ENCODE measurements at regions not wholly inside any gene's neighbourhood (a gene's known extent, or its start where the extent isn't known, plus 50 kb on each side); places are given as distances from the start of the nearest gene placed in this dataset.

DNA sequence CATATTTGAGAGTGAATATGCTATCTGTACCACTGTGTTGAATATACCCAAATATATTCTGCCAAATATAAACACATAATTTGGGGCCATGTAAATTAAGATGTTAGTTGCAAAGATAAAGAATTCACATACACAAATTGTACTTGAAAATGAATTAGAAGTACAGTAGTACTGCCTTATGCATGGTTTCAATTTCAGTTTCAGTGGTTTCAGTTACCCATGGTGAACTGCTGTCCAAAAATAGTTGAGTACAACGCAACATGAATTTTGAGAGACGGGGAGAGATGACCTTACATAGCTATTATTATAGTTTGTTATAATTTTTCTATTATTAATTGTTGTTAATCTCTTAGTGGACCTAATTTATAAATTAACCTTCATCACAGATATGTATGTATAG, 1313.0 kb upstream of the FAM98A start:
- ChIA-PET POLR2A (no interaction called here), CTCF (no interaction called here)
- no peak for TF ChIP-seq CTCF (IDR thresholded peaks at IDR 0.05; ENCODE audit: insufficient read depth, low read length, missing control alignments)
- no peak overlapping the region for H3K4me3 ChIP-seq (ENCODE audit: low read depth, low read length)
- DNase-seq (ENCODE audit: low read depth, low spot score), result no peak

DNA sequence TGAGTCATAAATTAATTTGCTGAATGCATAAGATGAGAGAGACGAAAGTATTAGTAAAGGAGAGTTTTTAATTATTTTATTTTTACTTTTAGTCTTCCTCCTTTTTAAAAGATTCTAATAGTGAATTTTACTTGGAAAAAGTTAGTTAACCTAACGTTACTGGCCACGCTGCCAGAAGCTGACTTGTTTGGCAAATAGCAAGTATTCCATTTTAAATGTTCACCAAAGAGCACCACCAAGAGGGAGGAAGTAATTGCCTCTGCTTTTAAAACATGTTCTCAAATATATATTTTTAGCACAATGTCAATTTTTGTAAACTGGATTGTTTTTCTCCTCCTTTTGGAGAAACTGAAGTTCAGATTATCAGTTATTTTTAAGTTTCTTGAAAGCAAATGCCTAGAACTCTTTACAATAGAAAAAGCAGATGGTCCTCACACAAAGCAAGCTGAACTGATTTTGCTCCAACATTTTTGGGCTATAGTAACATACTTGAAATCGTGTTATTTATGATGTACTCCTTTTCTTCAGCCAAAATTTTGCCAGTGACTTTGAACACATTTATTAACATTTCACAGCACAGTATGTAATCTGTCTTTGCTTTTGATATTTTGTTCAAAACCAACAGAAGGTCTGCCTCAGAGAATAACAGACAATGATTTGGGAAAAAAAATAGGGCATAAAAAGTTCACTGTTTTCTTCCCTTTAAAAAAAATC, 1311.0 kb upstream of the FAM98A start:
- DNase-seq (ENCODE audit: low read depth, low spot score), result no peak
- TF ChIP-seq CTCF (IDR thresholded peaks at IDR 0.05; ENCODE audit: insufficient read depth, low read length, missing control alignments), result no peak
- H3K4me3 ChIP-seq (ENCODE audit: low read depth, low read length), result no peak overlapping the region
- ChIA-PET POLR2A (no interaction called here), CTCF (no interaction called here)

GRCh38 chr2:34907812-34908211, 1308.7 kb upstream of the FAM98A start:
- no peak overlapping the region for H3K4me3 ChIP-seq (ENCODE audit: low read depth, low read length)
- no peak for DNase-seq (ENCODE audit: low read depth, low spot score)
- ChIA-PET CTCF (no interaction called here), POLR2A (no interaction called here)
- no peak for TF ChIP-seq CTCF (IDR thresholded peaks at IDR 0.05; ENCODE audit: insufficient read depth, low read length, missing control alignments)

DNA sequence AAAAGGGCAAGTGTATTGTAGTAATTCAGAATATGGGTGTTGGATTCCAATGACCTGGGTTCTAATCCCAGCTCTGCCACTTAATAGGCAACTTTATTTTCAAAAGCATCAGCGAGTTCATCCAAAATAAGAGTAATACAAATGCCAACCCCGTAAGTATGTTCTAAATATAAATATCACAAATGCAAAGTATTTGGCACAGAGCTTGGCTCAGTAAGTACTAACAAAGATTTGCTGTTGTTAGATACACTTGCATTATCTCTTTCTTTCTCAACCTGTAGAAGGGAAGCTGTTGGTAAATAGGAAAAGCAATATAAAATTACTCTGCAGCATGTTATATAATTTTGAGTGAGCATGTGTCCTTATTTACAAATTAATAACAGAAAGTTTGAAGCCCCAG, 1302.6 kb upstream of the FAM98A start:
- DNase-seq (ENCODE audit: low read depth, low spot score), result no peak
- POLR2A ChIA-PET, result no interaction called here
- CTCF ChIA-PET, result no interaction called here

GRCh38 chr2:34899079-34899478, 1300.0 kb upstream of the FAM98A start:
- POLR2A ChIA-PET, result no interaction called here
- CTCF ChIA-PET, result no interaction called here
- H3K4me3 ChIP-seq (ENCODE audit: low read depth, low read length), result no peak overlapping the region
- DNase-seq (ENCODE audit: low read depth, low spot score), result no peak
- no peak for TF ChIP-seq CTCF (IDR thresholded peaks at IDR 0.05; ENCODE audit: insufficient read depth, low read length, missing control alignments)

More for the DNA sequence above, 1302.6 kb upstream of the FAM98A start:
- no peak overlapping the region for H3K4me3 ChIP-seq (ENCODE audit: low read depth, low read length)
- no peak for TF ChIP-seq CTCF (IDR thresholded peaks at IDR 0.05; ENCODE audit: insufficient read depth, low read length, missing control alignments)

DNA sequence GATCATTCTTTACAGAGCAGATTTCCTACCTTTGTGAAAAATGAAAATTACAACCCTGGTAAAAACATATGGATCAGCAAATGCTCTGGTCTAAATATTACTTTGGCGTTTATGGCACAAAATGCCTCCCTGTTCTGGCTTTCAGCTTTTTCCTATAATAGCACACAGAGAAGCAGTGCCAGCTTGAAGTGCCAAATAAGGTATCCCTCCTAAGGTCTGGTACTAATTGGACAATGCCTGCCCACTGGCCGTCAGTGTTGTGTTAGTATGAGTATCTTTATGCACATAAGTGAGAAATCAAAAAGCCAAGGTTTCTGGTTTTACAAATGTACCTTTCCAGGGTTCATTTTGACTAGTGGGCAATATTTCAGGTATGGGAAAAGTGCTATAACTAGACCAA, 1293.7 kb upstream of the FAM98A start:
- no peak for TF ChIP-seq CTCF (IDR thresholded peaks at IDR 0.05; ENCODE audit: insufficient read depth, low read length, missing control alignments)
- no peak for DNase-seq (ENCODE audit: low read depth, low spot score)
- H3K4me3 ChIP-seq (ENCODE audit: low read depth, low read length), result no peak overlapping the region
- POLR2A ChIA-PET, result no interaction called here
- CTCF ChIA-PET, result no interaction called here

Data from AG04449 (cell line).